ENCODE measurements at regions not wholly inside any gene's neighbourhood (a gene's known extent, or its start where the extent isn't known, plus 50 kb on each side); places are given as distances from the start of the nearest gene placed in this dataset. TPM values are rescaled to one million over a fixed set of nuclear protein-coding genes. Genes with fewer than 3 reads are reported as not detected.

GRCh38 chr20:54707801-54708200 lies 232.4 kb downstream of the DOK5 start:
- no peak overlapping the region for H3K27ac ChIP-seq
- H3K4me1 ChIP-seq (ENCODE audit: insufficient read depth): no peaks in the 10 kb centered on the region
- no peaks in the 10 kb centered on the region for H3K27me3 ChIP-seq
- no peaks in the 10 kb centered on the region for H3K36me3 ChIP-seq
- TF ChIP-seq CTCF (IDR thresholded peaks at IDR 0.05): no peak
- no peak for TF ChIP-seq EP300 (IDR thresholded peaks at IDR 0.05)
- no peak for TF ChIP-seq POLR2A (IDR thresholded peaks at IDR 0.05)
- H3K9me3 ChIP-seq: no peaks in the 10 kb centered on the region
- H3K4me3 ChIP-seq: no peak overlapping the region
- WGBS, 3 donors: 92 to 95% (median 93%) methylated on average over 1 of the region's 1 CpG
- intact Hi-C loops (cut with DNase I): no loop called here
- no peak for DNase-seq

- DNase-seq: no peak
- Histone ChIP-seq H3K27me3 (no peaks in the 10 kb centered on the region), H3K4me3 (no peak overlapping the region), H3K27ac (no peak overlapping the region), H3K4me1 (ENCODE audit: insufficient read depth) (no peaks in the 10 kb centered on the region), H3K9me3 (no peaks in the 10 kb centered on the region), H3K36me3 (no peaks in the 10 kb centered on the region)
- no peak for TF ChIP-seq CTCF (IDR thresholded peaks at IDR 0.05)
- no peak for TF ChIP-seq EP300 (IDR thresholded peaks at IDR 0.05)
- TF ChIP-seq POLR2A (IDR thresholded peaks at IDR 0.05): no peak
- WGBS, 3 donors: 65 to 69% (median 67%) methylated on average over 4 of the region's 4 CpGs
- intact Hi-C loops (cut with DNase I): no loop called here
Observed at GRCh38 chr20:54706581-54706980, 231.2 kb downstream of the DOK5 start.

GRCh38 chr20:54704032-54704635 lies 228.7 kb downstream of the DOK5 start:
- no peak for DNase-seq
- Histone ChIP-seq H3K9me3 (no peaks in the 10 kb centered on the region), H3K4me3 (no peak overlapping the region), H3K36me3 (no peaks in the 10 kb centered on the region), H3K27me3 (no peaks in the 10 kb centered on the region), H3K4me1 (ENCODE audit: insufficient read depth) (no peaks in the 10 kb centered on the region), H3K27ac (no peak overlapping the region)
- 82 to 85% (median 83%) methylated on average over 6 of the region's 6 CpGs for WGBS, 3 donors
- intact Hi-C loops (cut with DNase I): no loop called here
- TF ChIP-seq POLR2A (IDR thresholded peaks at IDR 0.05) (no peak), CTCF (IDR thresholded peaks at IDR 0.05) (no peak), EP300 (IDR thresholded peaks at IDR 0.05) (no peak)

Small RNAs in the stretch of these regions (small RNA-seq; reads per million reads assigned to genes)
- not detected for gene RNU4ATAC7P
